ENCODE measurements at regions not wholly inside any gene's neighbourhood (a gene's known extent, or its start where the extent isn't known, plus 50 kb on each side); places are given as distances from the start of the nearest gene placed in this dataset.

DNA sequence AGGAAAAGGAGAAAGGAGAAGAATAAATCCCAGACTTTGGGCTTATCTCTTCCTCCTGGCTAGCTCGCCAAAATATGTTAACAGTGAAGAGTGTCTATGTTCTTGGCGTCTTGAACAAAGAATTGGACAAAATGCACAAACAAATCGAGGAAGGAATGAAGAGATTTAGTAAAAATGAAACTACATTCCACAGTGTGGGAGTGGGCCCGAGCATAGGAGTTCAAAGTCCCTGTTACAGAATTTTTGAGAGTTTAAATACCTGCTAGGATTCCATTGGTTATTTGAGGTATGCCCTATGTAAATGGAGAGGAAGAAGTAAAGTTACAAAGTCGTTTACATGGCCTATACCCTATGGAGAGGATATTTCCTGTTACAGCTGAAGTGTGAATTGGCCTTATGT, 525.1 kb upstream of the CNTN5 start:
- DNase-seq (no peak), ATAC-seq (ENCODE audit: low read depth) (no peak)
- dilution Hi-C loops (cut with HindIII; ENCODE audit: low sequenced_read_pairs, unreplicated experiment) (no loop called here), intact Hi-C loops (cut with micrococcal nuclease) (no loop called here), in situ Hi-C loops (cut with MboI; ENCODE audit: low sequenced_read_pairs) (no loop called here)
- Histone ChIP-seq H4K8ac (ENCODE audit: low read depth in 2 of 2, low read length in 2 of 2) (no peak overlapping the region), H3K14ac (replicated peaks; ENCODE audit: low read depth, low read length) (no peak overlapping the region), H3K9me3 (ENCODE audit: control insufficient read depth, insufficient read depth, low read length) (peaks cover 1% of the 10 kb centered on the region; the same call in 1 of the 2 replicates), H3K27ac (ENCODE audit: insufficient read depth, low read length) (no peak overlapping the region), H3K18ac (ENCODE audit: low read depth, low read length) (no peak overlapping the region), H2BK120ac (ENCODE audit: low read depth, low read length) (no peak overlapping the region), H2BK20ac (ENCODE audit: low read depth, low read length) (no peak overlapping the region), H3K4me1 (ENCODE audit: control insufficient read depth, insufficient read depth, low read length) (no peaks in the 10 kb centered on the region), H3K9ac (ENCODE audit: low read depth, low read length) (no peak overlapping the region), H3K4me3 (ENCODE audit: insufficient read depth, low read depth, low read length) (no peak overlapping the region), H4K20me1 (ENCODE audit: insufficient read depth, low read length) (no peaks in the 10 kb centered on the region), H2AFZ (replicated peaks; ENCODE audit: low read length, poor library complexity) (no peak overlapping the region), H3K56ac (ENCODE audit: extremely low read depth, insufficient read depth, low read length) (no peak overlapping the region), H3K27me3 (ENCODE audit: control insufficient read depth, insufficient read depth, low read length) (no peaks in the 10 kb centered on the region), H4K91ac (ENCODE audit: insufficient read depth, low read depth, low read length) (no peak overlapping the region), H2BK15ac (ENCODE audit: low read depth, low read length) (no peak overlapping the region), H3K23ac (ENCODE audit: low read depth, low read length) (no peak overlapping the region), H3K36me3 (ENCODE audit: control insufficient read depth, insufficient read depth, low read length) (no peaks in the 10 kb centered on the region), H2AK5ac (ENCODE audit: low read depth, low read length) (no peak overlapping the region), H2BK5ac (ENCODE audit: low read depth, low read length, poor library complexity, severe bottlenecking) (no peak overlapping the region), H2AK9ac (replicated peaks; ENCODE audit: low read depth, low read length, poor library complexity) (no peak overlapping the region), H3K4ac (ENCODE audit: low read depth, low read length) (no peak overlapping the region), H3K4me2 (ENCODE audit: low read depth, low read length) (no peak overlapping the region), H4K5ac (ENCODE audit: low read depth, low read length) (no peak overlapping the region), H3K9me1 (ENCODE audit: insufficient read depth, low read length) (no peaks in the 10 kb centered on the region), H3K79me1 (ENCODE audit: low read depth in 1 of 2, low read length in 2 of 2) (no peaks in the 10 kb centered on the region)
- CTCF ChIA-PET: no interaction called here
- WGBS, 2 experiments (ENCODE audit: extremely low coverage in 2 of 2, insufficient read length in 1 of 2): no CpG with 5 or more reads among the region's 5 CpGs
- no TSS peak for BruUV-seq (replicated peaks)
- TF ChIP-seq, protein P1, sequence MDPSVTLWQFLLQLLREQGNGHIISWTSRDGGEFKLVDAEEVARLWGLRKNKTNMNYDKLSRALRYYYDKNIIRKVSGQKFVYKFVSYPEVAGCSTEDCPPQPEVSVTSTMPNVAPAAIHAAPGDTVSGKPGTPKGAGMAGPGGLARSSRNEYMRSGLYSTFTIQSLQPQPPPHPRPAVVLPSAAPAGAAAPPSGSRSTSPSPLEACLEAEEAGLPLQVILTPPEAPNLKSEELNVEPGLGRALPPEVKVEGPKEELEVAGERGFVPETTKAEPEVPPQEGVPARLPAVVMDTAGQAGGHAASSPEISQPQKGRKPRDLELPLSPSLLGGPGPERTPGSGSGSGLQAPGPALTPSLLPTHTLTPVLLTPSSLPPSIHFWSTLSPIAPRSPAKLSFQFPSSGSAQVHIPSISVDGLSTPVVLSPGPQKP (IDR thresholded peaks at IDR 0.05; ENCODE audit: borderline replicate concordance, low read depth, low read length): no peak
- TF ChIP-seq FOS (IDR thresholded peaks at IDR 0.05; ENCODE audit: low read depth, low read length) (no peak), MXI1 (IDR thresholded peaks at IDR 0.05; ENCODE audit: borderline replicate concordance, low read depth, low read length) (no peak), POLR2A (IDR thresholded peaks at IDR 0.05; ENCODE audit: low read depth, low read length) (no peak), MAFK (IDR thresholded peaks at IDR 0.05; ENCODE audit: low read depth, low read length) (no peak), RFX5 (IDR thresholded peaks at IDR 0.05; ENCODE audit: low read depth, low read length) (no peak), NFE2L2 (IDR thresholded peaks at IDR 0.05; ENCODE audit: low read depth, low read length) (no peak), SMC3 (IDR thresholded peaks at IDR 0.05; ENCODE audit: low read depth, low read length) (no peak), RAD21 (IDR thresholded peaks at IDR 0.05; ENCODE audit: low read length) (no peak), RCOR1 (IDR thresholded peaks at IDR 0.05; ENCODE audit: insufficient replicate concordance, low read length) (no peak), CHD1 (IDR thresholded peaks at IDR 0.05; ENCODE audit: low read depth, low read length) (no peak), BHLHE40 (IDR thresholded peaks at IDR 0.05; ENCODE audit: low read depth, low read length) (no peak), MAZ (IDR thresholded peaks at IDR 0.05; ENCODE audit: borderline replicate concordance, low read depth, low read length) (no peak), CEBPB (IDR thresholded peaks at IDR 0.05; ENCODE audit: low read depth, low read length) (no peak)
- TF ChIP-seq, protein P2, sequence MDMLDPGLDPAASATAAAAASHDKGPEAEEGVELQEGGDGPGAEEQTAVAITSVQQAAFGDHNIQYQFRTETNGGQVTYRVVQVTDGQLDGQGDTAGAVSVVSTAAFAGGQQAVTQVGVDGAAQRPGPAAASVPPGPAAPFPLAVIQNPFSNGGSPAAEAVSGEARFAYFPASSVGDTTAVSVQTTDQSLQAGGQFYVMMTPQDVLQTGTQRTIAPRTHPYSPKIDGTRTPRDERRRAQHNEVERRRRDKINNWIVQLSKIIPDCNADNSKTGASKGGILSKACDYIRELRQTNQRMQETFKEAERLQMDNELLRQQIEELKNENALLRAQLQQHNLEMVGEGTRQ (IDR thresholded peaks at IDR 0.05; ENCODE audit: low read depth, low read length): no peak
- TF ChIP-seq, protein P3, sequence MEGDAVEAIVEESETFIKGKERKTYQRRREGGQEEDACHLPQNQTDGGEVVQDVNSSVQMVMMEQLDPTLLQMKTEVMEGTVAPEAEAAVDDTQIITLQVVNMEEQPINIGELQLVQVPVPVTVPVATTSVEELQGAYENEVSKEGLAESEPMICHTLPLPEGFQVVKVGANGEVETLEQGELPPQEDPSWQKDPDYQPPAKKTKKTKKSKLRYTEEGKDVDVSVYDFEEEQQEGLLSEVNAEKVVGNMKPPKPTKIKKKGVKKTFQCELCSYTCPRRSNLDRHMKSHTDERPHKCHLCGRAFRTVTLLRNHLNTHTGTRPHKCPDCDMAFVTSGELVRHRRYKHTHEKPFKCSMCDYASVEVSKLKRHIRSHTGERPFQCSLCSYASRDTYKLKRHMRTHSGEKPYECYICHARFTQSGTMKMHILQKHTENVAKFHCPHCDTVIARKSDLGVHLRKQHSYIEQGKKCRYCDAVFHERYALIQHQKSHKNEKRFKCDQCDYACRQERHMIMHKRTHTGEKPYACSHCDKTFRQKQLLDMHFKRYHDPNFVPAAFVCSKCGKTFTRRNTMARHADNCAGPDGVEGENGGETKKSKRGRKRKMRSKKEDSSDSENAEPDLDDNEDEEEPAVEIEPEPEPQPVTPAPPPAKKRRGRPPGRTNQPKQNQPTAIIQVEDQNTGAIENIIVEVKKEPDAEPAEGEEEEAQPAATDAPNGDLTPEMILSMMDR (conservative IDR thresholded peaks at IDR 0.05; ENCODE audit: low read depth, low read length): no peak
- POLR2A ChIA-PET (ENCODE audit: unreplicated experiment): no interaction called here

Measured in IMR-90 (cell line).